ENCODE measurements at regions not wholly inside any gene's neighbourhood (a gene's known extent, or its start where the extent isn't known, plus 50 kb on each side); places are given as distances from the start of the nearest gene placed in this dataset.
"Not testable (repeated sequence)": the region's sequence is repeated elsewhere in the genome, so short reads cannot be mapped to it uniquely, and the experiment has no call there.

DNA sequence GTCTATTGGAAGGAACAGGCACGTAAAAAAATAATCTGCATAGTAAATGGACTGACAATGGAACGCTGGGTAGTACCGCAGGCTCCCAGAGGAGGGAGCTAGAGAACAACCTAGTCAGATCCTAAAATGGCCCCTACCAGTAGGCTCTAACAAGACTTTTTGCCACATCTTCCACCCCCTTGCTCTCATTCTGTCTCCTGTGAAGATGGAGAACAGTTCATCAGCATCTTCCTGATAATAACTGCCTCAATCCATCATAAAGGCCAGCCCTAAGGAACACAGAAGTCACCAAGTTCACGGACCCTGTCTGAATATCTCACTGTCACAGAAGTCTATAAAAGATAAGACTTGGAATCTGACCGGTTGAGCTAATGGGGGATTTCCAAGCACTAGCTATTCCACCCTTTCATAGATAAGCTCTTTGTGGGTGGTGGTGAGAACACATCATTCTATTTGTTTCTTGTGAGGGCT lies 133.4 kb downstream of the SLC1A3 start:
- DNase-seq, result peak; percentile 79

DNA sequence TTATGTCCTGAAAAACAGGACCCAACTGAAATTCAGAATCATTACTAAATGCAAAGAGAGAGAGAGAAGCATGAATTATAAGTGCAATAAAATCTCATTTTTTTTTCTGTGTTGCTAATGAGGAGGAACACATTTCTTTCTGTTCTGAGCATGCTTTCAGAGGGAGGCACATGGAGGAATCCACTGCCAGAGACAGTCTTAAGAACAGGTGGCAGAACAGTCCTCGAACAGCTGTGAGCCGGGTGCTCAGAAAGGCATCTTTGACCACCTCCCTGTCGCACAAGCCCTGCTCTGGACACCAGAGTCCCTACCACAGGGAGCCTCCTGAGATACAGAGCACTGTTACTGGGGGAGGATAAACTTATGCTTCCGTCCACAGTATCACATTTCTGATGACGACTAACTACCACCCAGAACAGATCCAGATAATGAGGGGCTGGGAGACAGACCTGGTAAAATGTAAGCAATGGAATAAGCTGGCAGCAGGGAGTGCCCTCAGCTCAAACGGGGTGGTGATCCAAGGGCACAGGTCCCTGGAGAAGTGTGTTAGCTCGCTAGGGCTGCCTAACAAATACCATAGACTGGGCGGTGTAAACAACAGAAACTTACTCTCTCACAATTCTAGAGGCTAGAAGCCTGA lies 134.0 kb downstream of the SLC1A3 start:
- no peak for DNase-seq

DNA sequence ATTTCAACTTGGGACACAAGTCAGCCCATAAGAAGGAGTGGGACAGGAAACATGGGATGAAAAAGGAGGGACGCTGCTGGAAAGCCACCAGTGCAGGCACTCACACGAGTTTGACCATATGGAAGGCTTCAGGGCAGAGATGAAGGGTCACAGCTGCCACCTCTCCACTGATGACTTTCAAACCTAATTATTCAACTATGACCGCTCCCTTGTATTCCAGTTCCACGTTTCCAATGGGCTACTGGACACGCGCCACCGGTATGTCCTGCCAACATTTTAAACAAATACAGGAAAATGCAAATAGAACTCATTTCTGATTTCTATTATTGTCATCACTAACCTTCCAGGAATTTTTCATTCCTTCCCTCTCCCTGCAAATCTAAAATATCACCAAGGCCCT lies 134.7 kb downstream of the SLC1A3 start:
- no peak for DNase-seq

DNA sequence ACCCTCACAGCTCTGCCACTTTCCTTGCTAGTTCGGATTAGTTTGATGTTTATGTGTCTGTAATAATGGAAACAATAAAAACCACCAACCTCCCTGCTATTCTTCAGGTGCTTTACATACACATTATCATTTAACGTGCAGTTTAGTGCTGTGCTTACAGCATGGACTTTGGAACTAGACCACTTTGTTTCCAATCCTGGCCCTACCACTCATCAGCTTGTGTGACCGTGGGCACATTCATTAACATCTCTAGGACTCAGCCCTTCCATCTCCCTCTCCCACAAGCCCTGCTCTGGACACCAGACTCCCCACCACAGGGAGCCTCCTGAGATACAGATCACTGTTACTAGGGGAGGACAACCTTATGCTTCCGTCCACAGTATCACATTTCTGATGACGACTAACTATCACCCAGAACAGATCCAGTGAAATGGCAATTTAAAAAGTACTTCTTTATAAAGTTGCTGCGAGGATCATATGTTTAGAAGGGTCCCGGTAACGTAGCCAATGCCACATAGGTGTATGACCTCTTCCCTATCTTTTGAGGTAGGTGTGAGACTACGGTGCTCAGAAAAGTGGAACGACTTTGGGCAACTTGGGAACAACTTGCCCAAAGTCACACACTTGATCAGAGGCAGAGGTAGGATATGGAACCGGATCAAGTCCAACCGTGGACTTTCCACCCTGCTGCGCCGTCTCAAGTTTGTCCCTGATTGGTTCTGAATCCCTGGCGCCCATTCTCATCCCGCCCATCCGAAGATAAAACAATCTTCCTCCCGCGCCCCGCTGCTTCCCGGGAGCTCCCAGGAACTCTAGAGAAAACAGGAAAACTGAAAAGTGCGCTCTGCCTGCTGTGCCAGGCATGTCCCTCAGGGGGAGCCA lies 132.4 kb upstream of the NIPBL start:
- peak; percentile 64 for DNase-seq

DNA sequence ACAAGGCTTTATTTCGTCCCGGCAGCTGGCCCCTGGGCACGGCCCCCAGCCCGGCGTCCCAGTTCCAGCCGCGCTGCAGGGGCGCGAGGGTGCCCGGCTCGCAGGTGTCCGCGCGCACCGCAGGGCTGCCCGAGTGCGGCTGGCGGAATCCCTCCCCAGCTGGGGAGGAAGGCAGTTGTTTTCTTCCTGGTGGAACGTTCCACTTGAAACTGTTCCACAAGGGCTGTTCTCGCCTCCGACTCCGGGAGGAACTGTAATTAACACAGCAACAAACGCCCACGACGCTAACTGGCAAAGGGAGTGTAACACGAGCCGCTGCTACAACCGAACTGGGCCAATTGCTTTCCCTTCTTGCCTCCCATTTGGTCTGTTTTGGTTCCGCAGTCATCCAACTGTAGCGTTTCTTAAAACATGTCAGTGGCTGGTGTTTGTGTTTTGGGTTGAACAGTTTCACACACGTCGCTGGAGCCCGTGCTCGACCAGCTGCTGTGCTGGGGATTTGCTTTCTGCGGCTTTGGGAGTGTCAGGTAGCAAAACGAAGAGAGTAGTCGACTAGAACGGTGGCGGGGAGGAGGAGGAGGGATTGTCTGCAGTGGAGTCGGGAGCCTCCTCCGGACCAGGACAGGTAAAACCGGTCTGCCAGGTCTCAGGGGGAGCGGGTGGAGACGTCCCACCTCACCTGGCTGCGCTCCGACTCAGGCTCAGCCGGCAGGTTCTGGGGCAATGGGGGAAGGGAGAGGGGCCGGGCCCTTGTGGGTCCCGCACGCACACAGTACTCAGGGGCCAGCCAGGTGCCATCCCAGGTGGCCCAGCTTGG lies 131.6 kb upstream of the NIPBL start:
- DNase-seq, result peak; percentile 97

DNA sequence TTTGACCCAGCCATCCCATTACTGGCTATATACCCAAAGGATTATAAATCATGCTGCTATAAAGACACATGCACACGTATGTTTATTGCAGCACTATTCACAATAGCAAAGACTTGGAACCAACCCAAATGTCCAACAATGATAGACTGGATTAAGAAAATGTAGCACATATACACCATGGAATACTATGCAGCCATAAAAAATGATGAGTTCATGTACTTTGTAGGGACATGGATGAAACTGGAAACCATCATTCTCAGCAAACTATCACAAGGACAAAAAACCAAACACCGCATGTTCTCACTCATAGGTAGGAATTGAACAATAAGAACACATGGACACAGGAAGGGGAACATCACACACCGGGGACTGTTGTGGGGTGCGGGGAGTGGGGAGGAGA lies 128.8 kb upstream of the NIPBL start:
- not testable (repeated sequence) for DNase-seq

DNA sequence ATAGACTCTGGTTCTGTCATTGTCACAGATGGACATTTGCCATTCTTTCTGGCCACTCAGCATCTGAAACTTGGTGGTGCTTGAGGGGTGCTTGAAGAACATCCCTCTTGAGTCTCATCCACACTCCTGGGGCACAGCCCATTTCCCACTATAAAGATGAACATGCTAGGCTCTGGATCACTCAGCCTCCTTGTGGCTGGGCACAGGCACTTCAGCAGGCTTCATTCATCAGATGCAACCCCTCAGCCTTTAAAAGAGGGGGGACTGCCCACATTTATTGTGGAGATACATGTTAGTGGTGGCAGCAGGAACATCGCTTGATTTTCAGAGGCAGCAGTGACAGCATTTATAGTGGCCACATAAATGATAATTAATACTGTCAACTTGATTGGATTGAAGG lies 124.7 kb upstream of the NIPBL start:
- peak; percentile 11 for DNase-seq

DNA sequence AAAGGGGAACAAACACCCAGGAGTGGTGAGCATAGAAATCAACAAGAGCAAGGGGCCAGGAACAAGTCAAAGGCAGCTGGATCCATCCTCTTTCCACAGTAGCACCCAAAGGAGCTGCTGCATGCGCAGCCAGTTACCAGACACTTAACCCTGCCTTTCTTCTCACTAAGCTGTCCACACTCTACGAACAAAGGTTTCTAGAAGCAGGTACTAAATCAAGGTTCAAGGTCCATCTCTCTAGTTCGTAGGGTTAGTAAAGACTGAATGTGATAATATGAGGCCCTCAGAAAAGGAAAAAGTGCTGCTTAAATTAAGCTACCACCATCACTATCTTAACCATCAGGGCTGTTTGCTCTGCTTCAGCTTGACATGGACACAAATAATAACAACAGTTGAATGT lies 121.2 kb upstream of the NIPBL start:
- no peak for DNase-seq

DNA sequence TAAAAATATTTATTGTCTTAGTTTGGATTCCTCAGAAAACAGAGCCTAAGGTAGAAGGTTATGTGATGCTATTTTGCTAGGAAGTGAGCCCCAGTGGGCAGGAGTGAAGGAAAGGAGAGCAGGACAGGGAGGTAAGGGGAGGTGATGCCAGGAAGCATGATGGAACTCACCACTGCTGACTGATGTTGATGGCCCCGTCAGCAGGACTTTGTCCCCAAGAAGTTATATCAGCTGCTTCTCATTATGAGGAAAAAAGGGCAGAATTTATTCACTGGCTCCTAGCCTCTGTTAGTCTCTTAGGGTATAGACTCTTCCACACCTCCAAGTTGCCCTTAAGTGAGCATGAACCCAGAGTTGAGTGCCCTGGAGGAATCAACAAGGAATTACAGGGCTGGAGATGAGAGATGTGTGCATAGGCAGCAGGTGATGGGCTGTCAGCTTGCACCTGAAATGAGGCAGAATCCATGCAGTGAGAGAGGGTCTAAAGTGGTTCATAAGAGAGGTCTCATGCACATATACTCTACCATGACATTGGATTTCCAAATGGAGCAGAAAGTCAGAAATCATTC lies 120.6 kb upstream of the NIPBL start:
- DNase-seq, result no peak

DNA sequence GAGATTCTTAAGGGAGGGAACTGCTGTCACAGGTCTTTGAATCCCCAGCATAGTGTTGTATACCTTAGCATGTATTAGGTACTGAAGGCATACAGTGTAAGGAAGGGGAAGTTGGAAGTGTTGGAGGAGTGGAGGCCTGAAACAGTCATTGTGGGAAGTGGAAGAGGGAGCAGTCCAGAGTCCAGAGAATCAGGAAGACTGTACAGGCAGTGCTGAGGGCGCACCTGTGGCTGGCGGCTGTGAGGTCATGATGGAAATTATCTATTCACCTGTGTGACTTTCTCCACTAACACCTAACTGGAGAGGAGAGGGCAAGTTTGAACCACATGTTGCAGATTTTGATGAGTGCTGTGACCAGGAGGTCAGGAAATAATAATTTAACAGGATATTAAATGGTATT lies 119.7 kb upstream of the NIPBL start:
- no peak for DNase-seq

DNA sequence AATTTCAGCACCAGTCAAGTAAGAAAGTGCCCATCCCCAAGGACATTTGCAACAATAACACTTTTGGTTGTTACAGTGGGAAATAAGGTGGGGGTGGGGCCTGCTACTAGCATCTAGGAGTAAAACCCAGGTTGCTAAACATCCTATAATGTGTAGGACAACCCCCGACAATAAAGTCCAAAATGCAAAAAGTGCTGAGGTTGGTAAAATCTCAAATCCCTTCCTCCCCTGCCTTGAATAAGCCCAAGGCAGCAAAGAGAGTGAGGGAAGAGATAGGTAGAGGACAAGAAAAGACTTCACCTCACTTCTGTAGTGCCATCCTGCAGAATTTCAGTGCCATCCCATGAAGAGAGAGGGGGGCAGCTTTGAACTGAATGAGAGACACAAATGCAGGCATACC lies 117.5 kb upstream of the NIPBL start:
- DNase-seq, result no peak

DNA sequence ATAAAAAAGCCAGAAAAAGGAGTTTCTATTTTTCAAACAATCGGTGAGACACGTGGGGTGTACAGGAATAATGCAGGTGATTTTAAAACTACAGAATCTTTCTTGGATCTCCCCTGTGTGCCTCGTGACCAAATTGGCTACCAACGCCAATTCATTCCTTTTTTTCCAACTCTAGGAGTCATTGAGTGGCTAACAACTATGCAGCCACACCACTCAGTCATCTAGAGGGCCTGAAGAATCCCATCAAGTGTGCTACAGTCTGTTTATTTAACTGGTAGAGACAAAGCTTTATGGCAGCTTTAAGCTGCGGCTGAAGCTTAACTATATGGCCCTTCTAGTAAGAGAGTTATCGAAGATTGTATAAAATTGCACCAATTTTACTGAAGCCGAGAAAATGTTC lies 113.1 kb upstream of the NIPBL start:
- peak; percentile 71 for DNase-seq

DNA sequence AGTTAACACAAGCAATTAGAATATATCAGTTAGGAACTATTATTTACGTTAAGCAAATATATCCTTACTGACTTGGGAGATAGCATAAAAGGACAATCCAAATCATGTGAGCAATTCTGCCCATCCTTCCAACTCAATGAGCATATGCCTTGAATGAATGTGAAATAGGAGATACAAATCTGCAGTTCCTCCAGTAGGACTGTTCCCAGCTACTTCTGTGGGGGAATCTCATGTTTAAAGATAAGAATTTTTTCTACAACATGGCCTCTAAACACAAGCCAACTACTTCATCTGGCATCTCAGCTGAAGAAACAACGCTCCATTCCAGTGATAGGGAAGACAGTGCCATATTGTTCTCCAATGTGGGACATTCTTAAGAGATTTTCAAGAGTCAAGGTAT lies 110.7 kb upstream of the NIPBL start:
- DNase-seq, result no peak

DNA sequence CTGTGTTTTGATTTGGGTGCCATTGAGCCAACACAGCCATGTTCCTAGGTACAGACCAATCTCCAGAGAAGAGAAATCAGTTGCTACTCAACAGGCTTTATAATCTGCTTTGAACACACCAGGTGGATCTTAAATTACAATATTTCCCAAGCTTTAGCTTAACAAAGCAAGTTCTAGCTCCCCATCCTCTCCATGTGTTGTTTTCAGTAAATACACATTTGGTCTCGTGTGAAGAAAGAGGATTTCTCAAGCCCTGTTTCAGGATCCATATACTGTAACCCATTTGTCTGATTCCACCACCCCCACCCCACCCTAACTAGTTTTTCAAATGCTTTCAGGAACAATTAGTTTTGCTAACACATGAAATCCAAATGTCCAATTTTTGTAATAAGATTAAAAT lies 109.6 kb upstream of the NIPBL start:
- no peak for DNase-seq

DNA sequence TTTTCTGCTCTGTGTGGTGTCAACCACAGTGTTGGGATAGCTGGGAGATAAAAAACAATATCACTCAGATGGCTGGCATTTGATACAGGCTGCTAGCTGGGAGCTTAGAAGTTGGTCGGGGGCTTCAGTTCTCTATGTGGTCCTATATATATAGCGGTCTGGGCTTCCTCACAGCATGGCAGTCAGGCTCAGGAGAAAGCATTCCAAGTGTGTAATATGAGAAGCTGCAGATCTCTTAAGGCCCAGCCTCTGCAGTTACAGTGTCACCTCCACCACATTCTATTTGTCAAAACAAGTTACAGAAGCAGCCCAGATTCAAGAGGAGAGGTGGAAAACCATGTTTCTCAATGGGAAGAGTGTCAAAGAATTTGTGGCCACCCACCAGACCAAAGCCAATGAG lies 108.1 kb upstream of the NIPBL start:
- no peak for DNase-seq

DNA sequence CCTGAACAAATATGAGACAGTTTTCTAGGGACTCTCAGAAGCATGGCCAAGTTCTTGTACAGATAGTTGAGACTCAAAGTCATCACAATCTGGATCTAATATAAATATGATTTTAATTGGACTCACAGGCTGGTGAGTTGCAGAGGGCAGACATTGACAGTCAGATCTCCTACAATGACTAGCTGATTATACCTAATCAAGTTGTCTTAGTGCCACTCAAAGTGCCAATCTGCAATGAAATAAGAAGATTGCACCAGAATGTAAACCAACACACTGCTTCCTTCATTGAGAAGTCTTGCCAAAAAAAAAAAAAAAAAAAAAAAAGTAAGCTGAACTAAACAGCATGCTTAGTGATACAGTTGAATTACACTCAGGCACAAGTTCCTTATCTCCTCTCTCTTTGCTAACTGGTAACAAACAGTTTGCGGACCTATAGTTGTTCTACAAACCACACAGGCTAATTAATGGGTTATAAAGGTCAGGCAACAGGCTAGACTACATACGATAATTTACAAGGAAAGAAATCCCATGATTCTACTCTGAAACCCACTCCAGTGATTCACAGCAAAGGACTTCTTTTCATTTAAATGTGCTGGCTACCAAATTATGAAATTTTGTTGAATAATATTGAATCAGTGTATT lies 107.3 kb upstream of the NIPBL start:
- no peak for DNase-seq

DNA sequence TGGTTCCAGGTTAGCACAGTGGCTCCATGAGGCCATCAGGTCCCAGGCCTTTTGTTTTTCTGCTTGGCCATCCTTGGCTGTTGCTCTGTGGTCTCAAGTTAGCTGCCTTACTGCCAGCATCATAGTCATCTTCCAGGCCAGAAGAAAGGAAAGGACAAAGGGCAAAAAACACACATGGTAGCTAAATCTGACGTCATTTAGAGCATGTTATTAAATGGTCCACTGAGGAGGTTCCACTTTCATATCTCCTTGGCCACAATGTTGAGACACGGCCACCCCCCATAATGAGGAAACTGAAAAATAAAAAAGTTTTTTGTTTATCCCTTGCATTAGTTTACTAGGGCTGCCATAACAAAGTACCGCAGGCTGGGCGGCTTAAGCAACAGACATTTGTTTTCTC lies 106.4 kb upstream of the NIPBL start:
- no peak for DNase-seq

DNA sequence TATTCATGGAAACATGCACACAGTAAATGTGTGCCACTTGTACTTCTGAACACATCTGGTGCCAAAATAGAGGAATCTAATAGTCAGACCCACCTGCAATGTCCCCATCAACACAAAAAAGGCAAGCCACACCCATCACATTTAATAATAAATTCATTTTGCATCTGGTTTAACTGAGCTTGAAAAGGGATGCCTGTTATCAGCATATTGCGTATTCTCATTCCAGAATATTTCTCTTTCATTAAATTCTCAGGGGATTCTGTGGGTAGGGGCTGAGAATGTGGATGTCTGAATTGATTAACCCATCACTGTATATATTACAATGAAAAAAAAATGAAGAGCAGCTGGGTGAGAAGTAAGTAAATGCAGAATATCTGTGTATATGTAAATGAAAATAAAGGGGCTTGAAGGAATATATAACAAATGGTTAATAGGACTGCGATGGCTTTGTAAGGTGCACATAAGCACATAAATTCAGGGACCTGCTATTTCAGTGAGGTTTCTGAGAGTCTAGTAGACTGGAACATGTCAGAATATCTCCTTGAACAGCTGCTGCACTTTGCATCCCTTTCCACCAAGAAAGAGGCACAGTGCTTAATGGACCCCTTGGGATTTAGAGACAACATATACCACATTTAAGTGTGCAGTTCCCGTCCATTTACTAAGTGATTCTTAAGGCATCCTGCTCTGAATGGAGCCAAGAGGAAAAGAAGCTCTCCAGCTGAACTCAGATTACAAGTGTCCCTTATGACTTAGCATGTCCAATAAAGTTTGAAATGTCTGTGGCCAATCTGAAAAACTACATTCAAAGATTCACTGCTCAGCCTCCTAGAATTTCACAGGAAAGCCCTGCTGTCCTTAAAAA lies 104.1 kb upstream of the NIPBL start:
- no peak for DNase-seq

DNA sequence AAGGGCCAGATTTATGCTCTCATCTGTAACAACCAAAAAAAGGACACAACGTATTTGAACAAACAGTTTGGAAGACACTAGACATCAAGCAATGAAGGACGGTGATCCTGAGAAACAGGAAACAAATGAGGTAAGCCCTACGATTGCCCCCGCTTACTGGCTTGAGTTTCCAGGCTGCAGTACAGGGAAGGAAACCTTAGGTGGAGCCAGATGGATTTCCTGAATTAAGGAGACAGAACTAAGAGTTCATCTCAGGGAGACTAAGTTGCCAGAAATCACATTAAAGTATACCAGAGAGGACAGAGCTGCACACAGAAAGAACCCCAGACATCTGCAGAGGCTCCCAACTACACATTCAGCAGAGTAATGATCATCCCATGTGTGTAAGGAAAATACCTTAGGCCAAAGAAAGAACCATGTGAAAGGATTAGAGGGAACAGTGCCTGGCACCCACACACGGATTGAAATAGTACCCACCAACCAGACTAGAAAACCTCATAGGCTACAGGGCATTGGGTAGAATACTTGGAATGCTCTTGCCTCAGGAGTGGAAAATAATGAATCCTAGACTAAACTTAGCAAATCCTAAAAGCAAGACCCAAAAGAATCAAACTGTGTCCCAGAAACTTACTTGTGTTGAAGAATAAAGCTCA lies 99.3 kb upstream of the NIPBL start:
- DNase-seq, result peak; percentile 59

DNA sequence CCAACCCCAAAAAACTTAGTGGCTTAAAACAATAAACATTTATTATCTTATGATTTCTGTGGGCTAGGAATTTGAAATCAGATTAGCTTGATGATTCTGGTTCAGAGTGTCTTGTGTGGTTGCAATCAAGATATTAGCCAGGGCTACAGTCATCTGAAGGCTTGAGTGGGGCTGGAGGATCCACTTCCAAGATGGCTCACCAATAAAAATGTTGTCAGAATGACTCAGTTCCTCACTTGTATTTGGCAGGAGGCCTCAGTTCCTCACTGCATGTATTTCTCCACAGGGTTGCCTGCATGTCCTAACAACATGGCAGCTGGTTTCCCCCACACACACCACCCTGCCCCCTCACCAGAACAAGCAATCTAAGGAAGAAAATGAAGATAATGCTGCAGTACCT lies 98.2 kb upstream of the NIPBL start:
- peak; percentile 1 for DNase-seq

DNA sequence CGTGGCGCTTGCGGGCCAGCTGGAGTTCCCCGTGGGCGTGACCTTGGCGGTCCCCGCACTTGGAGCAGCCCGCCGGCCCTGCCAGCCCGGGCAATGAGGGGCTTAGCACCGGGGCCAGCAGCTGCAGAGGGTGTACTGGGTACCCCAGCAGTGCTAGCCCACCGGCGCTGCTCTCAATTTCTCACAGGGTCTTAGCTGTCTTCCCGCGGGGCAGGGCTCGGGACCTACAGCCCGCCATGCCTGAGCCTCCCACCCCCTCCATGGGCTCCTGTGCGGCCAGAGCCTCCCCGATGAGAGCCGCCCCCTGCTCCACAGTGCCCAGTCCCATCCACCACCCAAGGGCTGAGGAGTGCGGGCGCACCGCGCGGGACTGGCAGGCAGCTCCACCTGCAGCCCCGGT lies 94.0 kb upstream of the NIPBL start:
- not testable (repeated sequence) for DNase-seq

All from DMS53 (cell line).